H1 (cell line): ENCODE measurements at regions not wholly inside any gene's neighbourhood (a gene's known extent, or its start where the extent isn't known, plus 50 kb on each side); places are given as distances from the start of the nearest gene placed in this dataset.

Experiments used
- CTCF ChIA-PET: fragments of 300-600 bp; sonication (Branson Sonifier 250); formaldehyde crosslinking; loops from one replicate; lab custom pipeline; 2021; ENCODE audit not compliant: partially characterized antibody; lab: Charles Lee
- POLR2A ChIA-PET: fragments of 300-600 bp; sonication (Branson Sonifier 250); formaldehyde crosslinking; loops from one replicate; lab custom pipeline; 2021; ENCODE audit warnings: inconsistent platforms; ENCODE audit not compliant: partially characterized antibody; lab: Charles Lee
- DNase-seq, 2 experiments: peaks; one replicate each; pipeline versions ENCODE4 v3.0.0 to v3.0.0-alpha.2; 2010 to 2022; ENCODE audit warnings: low spot score in 2 of 2, low read depth in 1 of 2, mixed read lengths in 1 of 2
- FAIRE-seq: peaks from 2 replicates; lab custom pipeline; 2011; peaks lifted over from hg19 to GRCh38; lab: Jason Lieb, UNC
- H2AFZ ChIP-seq: 2 replicates; pipeline ENCODE4 v1.8.1; 2012; ENCODE audit warnings: low read length, inconsistent platforms
- H2AK5ac ChIP-seq: 2 replicates; pipeline ENCODE4 v1.6.1; 2013; ENCODE audit warnings: low read depth, low read length
- H2BK120ac ChIP-seq: replicated peaks from 2 replicates; pipeline ENCODE3; 2013; ENCODE audit warnings: low read depth, low read length, inconsistent platforms
- H2BK12ac ChIP-seq: 2 replicates; pipeline ENCODE4 v1.6.1; 2013; ENCODE audit warnings: low read depth, low read length
- H2BK15ac ChIP-seq: 2 replicates; pipeline ENCODE4 v1.6.1; 2013; ENCODE audit warnings: low read length
- H2BK20ac ChIP-seq: 2 replicates; pipeline ENCODE4 v1.6.1; 2013; ENCODE audit warnings: low read length
- H2BK5ac ChIP-seq: 2 replicates; pipeline ENCODE4 v1.6.1; 2013; ENCODE audit warnings: low read depth, low read length
- H3K14ac ChIP-seq: 2 replicates; pipeline ENCODE4 v1.6.1; 2013; ENCODE audit warnings: inconsistent platforms; ENCODE audit not compliant: insufficient read length
- H3K18ac ChIP-seq: 2 replicates; pipeline ENCODE4 v1.6.1; 2013; ENCODE audit warnings: low read length; ENCODE audit errors: extremely low read depth
- H3K23ac ChIP-seq: 2 replicates; pipeline ENCODE4 v1.6.1; 2013; ENCODE audit warnings: inconsistent platforms; ENCODE audit not compliant: insufficient read length
- H3K23me2 ChIP-seq: 2 replicates; pipeline ENCODE4 v1.6.1; 2013; ENCODE audit warnings: low read depth, low read length
- H3K27ac ChIP-seq: 2 replicates; pipeline ENCODE4 v1.6.1; 2011; ENCODE audit warnings: low read depth, low read length, inconsistent platforms
- H3K27me3 ChIP-seq, 4 experiments: replicated peaks in 1 of 4; 1 replicate in 1 of 4; 2 replicates in 3 of 4; pipeline versions ENCODE4 v1.6.1 to v1.8.1; 2011 to 2013; ENCODE audit warnings: low read length in 3 of 4, mild to moderate bottlenecking in 3 of 4, inconsistent platforms in 2 of 4, mixed read lengths in 2 of 4, moderate library complexity in 1 of 4; ENCODE audit not compliant: control insufficient read depth in 3 of 4, insufficient read depth in 3 of 4; ENCODE audit errors: extremely low read depth in 1 of 4
- H3K36me3 ChIP-seq, 4 experiments: 2 replicates each; pipeline versions ENCODE4 v1.6.1 to v1.8.1; 2011 to 2013; ENCODE audit warnings: mild to moderate bottlenecking in 4 of 4, low read length in 3 of 4, moderate library complexity in 2 of 4, control low read depth in 1 of 4, inconsistent platforms in 1 of 4; ENCODE audit not compliant: insufficient read depth in 4 of 4, control insufficient read depth in 2 of 4
- H3K4ac ChIP-seq: replicated peaks from 2 replicates; pipeline ENCODE3; 2013; ENCODE audit warnings: low read length, low read depth, mixed read lengths, inconsistent platforms; ENCODE audit not compliant: insufficient read length
- H3K4me1 ChIP-seq, 4 experiments: replicated peaks in 1 of 4; 1 replicate in 1 of 4; 2 replicates in 3 of 4; pipeline versions ENCODE4 v1.6.1 to v1.8.1; 2011 to 2013; ENCODE audit warnings: low read length in 3 of 4, inconsistent platforms in 2 of 4, mixed read lengths in 1 of 4; ENCODE audit not compliant: insufficient read depth in 4 of 4, control insufficient read depth in 3 of 4
- H3K4me2 ChIP-seq, 2 experiments: 2 replicates each; pipeline versions ENCODE4 v1.6.1 to v1.8.1; 2011 to 2013; ENCODE audit warnings: low read depth in 2 of 2, low read length in 2 of 2, control low read depth in 1 of 2, inconsistent platforms in 1 of 2, mild to moderate bottlenecking in 1 of 2; ENCODE audit not compliant: insufficient read depth in 1 of 2
- H3K4me3 ChIP-seq, 4 experiments: fragments of 200-600, 300-600 bp in 1 of 4; sonication (generic), shearing (Covaris generic), sonication (Bioruptor Twin) in 1 of 4; 2 replicates each; pipeline versions ENCODE4 v1.5.1 to v1.8.1; 2011 to 2016; ENCODE audit warnings: low read length in 4 of 4, low read depth in 3 of 4, control low read depth in 2 of 4, inconsistent platforms in 2 of 4, mild to moderate bottlenecking in 2 of 4, mixed read lengths in 1 of 4, moderate library complexity in 1 of 4; ENCODE audit not compliant: insufficient read depth in 2 of 4; ENCODE audit errors: extremely low read depth in 1 of 4
- H3K56ac ChIP-seq: replicated peaks from 2 replicates; pipeline ENCODE3; 2013; ENCODE audit warnings: low read depth, mild to moderate bottlenecking, mixed read lengths, low read length, inconsistent platforms; ENCODE audit not compliant: insufficient read length
- H3K79me1 ChIP-seq: 2 replicates; pipeline ENCODE4 v1.6.1; 2013; ENCODE audit warnings: low read depth, low read length, control low read depth
- H3K79me2 ChIP-seq, 2 experiments: 2 replicates each; pipeline versions ENCODE4 v1.6.1 to v1.8.1; 2012 to 2013; ENCODE audit warnings: low read length in 2 of 2, mild to moderate bottlenecking in 2 of 2, inconsistent platforms in 1 of 2; ENCODE audit not compliant: insufficient read depth in 2 of 2, control insufficient read depth in 1 of 2
- H3K9ac ChIP-seq, 4 experiments: replicated peaks in 1 of 4; 1 replicate in 1 of 4; 2 replicates in 3 of 4; pipeline versions ENCODE4 v1.6.1 to v1.8.1; 2011 to 2013; ENCODE audit warnings: low read depth in 3 of 4, low read length in 3 of 4, control low read depth in 2 of 4, mild to moderate bottlenecking in 2 of 4, moderate library complexity in 2 of 4, inconsistent platforms in 1 of 4; ENCODE audit errors: extremely low read depth in 1 of 4
- H3K9me3 ChIP-seq, 2 experiments: 2 replicates each; pipeline versions ENCODE4 v1.6.1 to v1.8.1; 2012 to 2013; ENCODE audit warnings: mild to moderate bottlenecking in 2 of 2, moderate library complexity in 2 of 2, control low read depth in 1 of 2, inconsistent platforms in 1 of 2, low read depth in 1 of 2, low read length in 1 of 2, mixed read lengths in 1 of 2; ENCODE audit not compliant: insufficient read depth in 2 of 2
- H4K20me1 ChIP-seq, 2 experiments: replicated peaks in 1 of 2; 2 replicates each; pipeline versions ENCODE3 to v1.8.1; 2011 to 2013; ENCODE audit warnings: inconsistent platforms in 2 of 2, low read length in 2 of 2, mild to moderate bottlenecking in 1 of 2; ENCODE audit not compliant: insufficient read depth in 2 of 2, control insufficient read depth in 1 of 2
- H4K5ac ChIP-seq: 2 replicates; pipeline ENCODE4 v1.6.1; 2013; ENCODE audit warnings: low read length, low read depth, mixed read lengths, inconsistent platforms; ENCODE audit not compliant: insufficient read length
- H4K8ac ChIP-seq: 2 replicates; pipeline ENCODE4 v1.8.0; 2013; ENCODE audit warnings: mild to moderate bottlenecking, moderate library complexity, low read length, inconsistent platforms; ENCODE audit not compliant: insufficient read depth; ENCODE audit errors: extremely low read depth
- H4K91ac ChIP-seq: replicated peaks from 2 replicates; pipeline ENCODE3; 2013; ENCODE audit warnings: low read length, mixed read lengths, inconsistent platforms; ENCODE audit not compliant: insufficient read length
- ASH2L ChIP-seq: fragments of 200-600, 300-600 bp; sonication (generic); IDR thresholded peaks from one replicate; pipeline ENCODE4 v1.7.1; 2017; ENCODE audit warnings: low read length
- CHD1 ChIP-seq: IDR thresholded peaks from 2 replicates; pipeline ENCODE4 v1.6.1; 2012; ENCODE audit warnings: low read depth, low read length, improper control_type of control experiment
- CHD2 ChIP-seq: IDR thresholded peaks from 2 replicates; pipeline ENCODE4 v1.6.1; 2012; ENCODE audit warnings: low read length, improper control_type of control experiment
- EGR1 ChIP-seq: IDR thresholded peaks from 2 replicates; pipeline ENCODE4 v1.6.1; 2011; ENCODE audit warnings: low read depth, low read length, borderline replicate concordance
- FOSL1 ChIP-seq: IDR thresholded peaks from 2 replicates; pipeline ENCODE4 v1.6.1; 2011; ENCODE audit warnings: mild to moderate bottlenecking, low read depth, low read length, moderate library complexity; ENCODE audit not compliant: insufficient read depth
- JUN ChIP-seq: IDR thresholded peaks from 2 replicates; pipeline ENCODE4 v1.6.1; 2011; ENCODE audit warnings: low read depth, mild to moderate bottlenecking, improper control_type of control experiment, low read length
- MAFK ChIP-seq: IDR thresholded peaks from 2 replicates; pipeline ENCODE4 v1.6.1; 2012; ENCODE audit warnings: low read depth, mild to moderate bottlenecking, improper control_type of control experiment, low read length
- NANOG ChIP-seq: IDR thresholded peaks from 2 replicates; pipeline ENCODE4 v1.6.1; 2011; ENCODE audit warnings: low read length, low read depth, mild to moderate bottlenecking, inconsistent platforms; ENCODE audit not compliant: insufficient read depth, poor library complexity, severe bottlenecking
- POLR2A ChIP-seq, 2 experiments: IDR thresholded peaks; 1 replicate in 1 of 2; 2 replicates in 1 of 2; pipeline ENCODE4 v1.6.1; 2011; ENCODE audit warnings: low read depth in 2 of 2, low read length in 2 of 2, mild to moderate bottlenecking in 2 of 2; ENCODE audit errors: control extremely low read depth in 1 of 2
- TBP ChIP-seq: IDR thresholded peaks from 2 replicates; pipeline ENCODE4 v1.6.1; 2011; ENCODE audit warnings: low read depth, low read length, improper control_type of control experiment
- YY1 ChIP-seq: IDR thresholded peaks from 2 replicates; pipeline ENCODE4 v1.6.1; 2011; ENCODE audit warnings: low read depth, mild to moderate bottlenecking, low read length
- WGBS, 2 experiments: shearing (Covaris generic) in 1 of 2; methylation state at CpG; one replicate each; pipeline versions ENCODE4 v1.1.6 to v1.1.7; 2013 to 2015; ENCODE audit warnings: low lambda C conversion rate in 2 of 2, mixed read lengths in 2 of 2, inconsistent platforms in 1 of 2, low coverage in 1 of 2, missing lambda C conversion rate in 1 of 2; ENCODE audit not compliant: insufficient replicate concordance in 2 of 2, insufficient coverage in 1 of 2, insufficient read length in 1 of 2; ENCODE audit errors: extremely low coverage in 1 of 2, missing lambda C conversion rate in 1 of 2; 5-methylcytosine and 5-hydroxymethylcytosine counted together

- no peak overlapping the region for H4K8ac ChIP-seq
- H2BK12ac ChIP-seq = no peak overlapping the region
- H3K27ac ChIP-seq = no peak overlapping the region
- no peaks in the 10 kb centered on the region; the same call in 1 of the 2 replicates for H3K23me2 ChIP-seq
- H3K4me3 ChIP-seq = no peak overlapping the region
- H2BK20ac ChIP-seq = no peak overlapping the region
- no peaks in the 10 kb centered on the region for H3K36me3 ChIP-seq
- no peaks in the 10 kb centered on the region for H3K27me3 ChIP-seq
- no peaks in the 10 kb centered on the region for H3K9me3 ChIP-seq
- no peak overlapping the region for H2BK120ac ChIP-seq
- whole genome bisulfite sequencing, 2 experiments = 84% methylated on average over 15 of the region's 15 CpGs; no CpG with 5 or more reads in 1 of the 2 experiments
- no peak overlapping the region for H3K9ac ChIP-seq
- H3K79me1 ChIP-seq = no peaks in the 10 kb centered on the region
- no peak overlapping the region for H2AK5ac ChIP-seq
- TF ChIP-seq CHD1 = no peak
- TF ChIP-seq CHD2 = no peak
- TF ChIP-seq EGR1 = no peak
- no peak for TF ChIP-seq ASH2L
- TF ChIP-seq MAFK = no peak
- TF ChIP-seq JUN = no peak
- TF ChIP-seq POLR2A (IDR thresholded peaks at IDR 0.05; ENCODE audit: control extremely low read depth in 1 of 2, low read depth in 2 of 2, low read length in 2 of 2) = no peak
- TF ChIP-seq FOSL1 = no peak
- TF ChIP-seq YY1 = no peak
- no peak for TF ChIP-seq NANOG
- TF ChIP-seq TBP = no peak
- H2BK15ac ChIP-seq = no peak overlapping the region
- H3K14ac ChIP-seq = no peak overlapping the region
- no peaks in the 10 kb centered on the region for H4K20me1 ChIP-seq
- H4K5ac ChIP-seq = no peak overlapping the region
- no peaks in the 10 kb centered on the region for H3K79me2 ChIP-seq
- no peak overlapping the region for H2BK5ac ChIP-seq
- DNase-seq = no peak
- no peak overlapping the region for H3K4me2 ChIP-seq
- no peak overlapping the region for H3K23ac ChIP-seq
- FAIRE-seq = no peak
- POLR2A ChIA-PET = no interaction called here
- no peak overlapping the region for H2AFZ ChIP-seq
- H3K18ac ChIP-seq = no peak overlapping the region
- no peak overlapping the region for H4K91ac ChIP-seq
- CTCF ChIA-PET = interaction anchor here (1.3 kb wide), 1 partner anchor 15 kb away, joined by 4 read pairs; no protein-coding TSS in a partner anchor
- H3K56ac ChIP-seq = no peak overlapping the region
- H3K4ac ChIP-seq = no peak overlapping the region
- 0 out of 7 replicates have a peak, but pooled peaks cover 0 to 1% (median 0%) of the 10 kb centered on the region in 4 experiments for H3K4me1 ChIP-seq
Observed at GRCh38 chr2:7952046-7952745, 729.7 kb upstream of the ID2 start.
